ENCODE measurements at regions not wholly inside any gene's neighbourhood (a gene's known extent, or its start where the extent isn't known, plus 50 kb on each side); places are given as distances from the start of the nearest gene placed in this dataset.
"Not testable (repeated sequence)": the region's sequence is repeated elsewhere in the genome, so short reads cannot be mapped to it uniquely, and the experiment has no call there.

GRCh38 chrX:92081250-92081649 lies 302.1 kb downstream of the PCDH11X start:
- not testable (repeated sequence) for DNase-seq (ENCODE audit: low spot score)

DNA sequence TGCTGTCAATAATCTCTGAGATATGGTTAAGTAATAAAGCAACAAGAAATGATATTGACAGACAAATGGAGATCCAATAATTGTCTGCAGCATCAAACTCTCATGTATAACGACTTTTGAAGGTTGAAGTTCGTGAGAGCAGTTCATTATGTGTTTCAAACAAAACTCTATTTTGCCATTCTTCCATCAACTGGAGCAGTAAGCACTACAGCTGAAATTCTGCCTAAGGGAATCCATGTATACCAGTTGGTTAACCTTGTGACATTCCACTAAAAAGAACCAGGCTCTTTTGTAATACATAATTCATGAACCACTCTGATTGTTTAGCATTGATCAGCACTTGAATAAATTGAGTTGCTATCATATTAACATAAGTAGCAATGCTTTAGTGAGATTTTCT lies 311.6 kb downstream of the PCDH11X start:
- not testable (repeated sequence) for DNase-seq (ENCODE audit: low spot score)

DNA sequence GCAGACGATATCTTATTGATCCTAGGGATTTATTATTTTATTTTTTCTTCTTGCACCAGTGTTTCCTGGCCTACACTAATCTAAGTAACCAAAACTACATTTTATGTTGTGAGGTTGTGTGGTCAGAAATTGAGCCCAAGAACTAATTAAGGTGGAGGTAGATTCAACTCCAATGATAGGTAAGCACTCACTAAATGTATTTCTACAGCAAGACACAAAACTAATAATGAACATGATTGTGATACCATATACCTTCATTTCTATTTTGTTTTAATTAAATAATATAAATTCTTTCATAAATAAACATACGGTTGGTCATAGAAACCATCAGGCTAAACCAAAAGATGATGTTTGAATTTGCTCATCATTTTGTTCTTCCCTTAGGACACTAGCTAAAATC lies 319.0 kb downstream of the PCDH11X start:
- DNase-seq (ENCODE audit: low spot score), result not testable (repeated sequence)

GRCh38 chrX:92100095-92100494 lies 320.9 kb downstream of the PCDH11X start:
- not testable (repeated sequence) for DNase-seq (ENCODE audit: low spot score)

- not testable (repeated sequence) for DNase-seq (ENCODE audit: low spot score)
These were observed 326.5 kb downstream of the PCDH11X start for GRCh38 chrX:92105693-92106092.

GRCh38 chrX:92106671-92107070 lies 327.5 kb downstream of the PCDH11X start:
- DNase-seq (ENCODE audit: low spot score), result not testable (repeated sequence)

- DNase-seq (ENCODE audit: low spot score), result not testable (repeated sequence)
These were observed 331.3 kb downstream of the PCDH11X start for GRCh38 chrX:92110410-92110911.

GRCh38 chrX:92117701-92118100 lies 338.5 kb downstream of the PCDH11X start:
- not testable (repeated sequence) for DNase-seq (ENCODE audit: low spot score)

- DNase-seq (ENCODE audit: low spot score), result not testable (repeated sequence)
These were observed 383.9 kb downstream of the PCDH11X start for GRCh38 chrX:92163035-92163434.

- no peak for DNase-seq (ENCODE audit: low spot score)
These were observed 430.8 kb downstream of the PCDH11X start for GRCh38 chrX:92209936-92210335.

DNA sequence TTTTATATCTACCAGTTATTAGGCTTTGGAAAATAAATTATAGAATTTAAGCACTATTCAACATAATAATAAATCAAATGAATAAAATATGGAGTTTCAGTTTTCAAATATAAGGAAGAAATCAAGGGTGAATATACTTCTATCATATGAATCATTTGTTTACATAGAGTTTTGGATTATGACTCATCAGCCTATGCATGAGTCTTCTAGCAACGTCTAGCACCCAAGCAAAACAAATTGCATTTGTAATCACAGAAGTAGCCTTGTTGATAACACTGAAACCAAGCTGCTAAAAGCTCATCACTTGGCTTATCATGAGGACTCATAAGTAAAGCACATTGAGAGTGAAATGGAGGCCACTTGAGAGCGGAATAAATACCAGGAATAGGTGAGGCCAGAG lies 434.6 kb downstream of the PCDH11X start:
- no peak for DNase-seq (ENCODE audit: low spot score)

DNA sequence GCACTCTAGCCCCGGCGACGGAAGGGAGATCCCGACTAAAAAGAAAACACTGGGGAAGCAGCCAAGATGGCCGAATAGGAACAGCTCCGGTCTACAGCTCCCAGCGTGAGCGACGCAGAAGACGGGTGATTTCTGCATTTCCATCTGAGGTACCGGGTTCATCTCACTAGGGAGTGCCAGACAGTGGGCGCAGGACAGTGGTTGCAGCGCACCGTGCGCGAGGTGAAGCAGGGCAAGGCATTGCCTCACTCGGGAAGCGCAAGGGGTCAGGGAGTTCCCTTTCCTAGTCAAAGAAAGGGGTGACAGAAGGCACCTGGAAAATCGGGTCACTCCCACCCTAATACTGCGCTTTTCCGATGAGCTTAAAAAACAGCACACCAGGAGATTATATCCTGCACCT lies 435.8 kb downstream of the PCDH11X start:
- DNase-seq (ENCODE audit: low spot score), result not testable (repeated sequence)

DNA sequence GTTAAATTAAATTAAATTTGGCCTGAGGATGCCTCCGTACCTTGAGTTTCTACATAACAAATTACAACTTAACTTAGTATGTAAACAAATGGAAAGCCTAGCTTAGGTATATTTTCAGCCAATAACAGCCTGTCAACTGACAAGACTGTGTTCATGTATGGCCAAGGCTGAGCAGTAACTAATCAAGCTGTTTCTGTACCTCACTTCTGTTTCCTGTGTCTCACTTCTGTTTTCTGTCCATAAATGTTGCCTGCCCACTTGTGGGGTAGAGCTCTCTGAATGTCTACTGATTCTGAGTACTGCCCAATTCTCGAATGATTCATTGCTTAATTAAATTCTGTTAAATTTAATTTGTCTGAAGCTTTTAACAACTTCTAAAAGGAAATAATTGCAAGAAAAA lies 445.2 kb downstream of the PCDH11X start:
- DNase-seq (ENCODE audit: low spot score), result no peak

- DNase-seq (ENCODE audit: low spot score), result no peak
These were observed 451.5 kb downstream of the PCDH11X start for GRCh38 chrX:92230628-92231027.

GRCh38 chrX:92231391-92231790 lies 452.2 kb downstream of the PCDH11X start:
- no peak for DNase-seq (ENCODE audit: low spot score)

DNA sequence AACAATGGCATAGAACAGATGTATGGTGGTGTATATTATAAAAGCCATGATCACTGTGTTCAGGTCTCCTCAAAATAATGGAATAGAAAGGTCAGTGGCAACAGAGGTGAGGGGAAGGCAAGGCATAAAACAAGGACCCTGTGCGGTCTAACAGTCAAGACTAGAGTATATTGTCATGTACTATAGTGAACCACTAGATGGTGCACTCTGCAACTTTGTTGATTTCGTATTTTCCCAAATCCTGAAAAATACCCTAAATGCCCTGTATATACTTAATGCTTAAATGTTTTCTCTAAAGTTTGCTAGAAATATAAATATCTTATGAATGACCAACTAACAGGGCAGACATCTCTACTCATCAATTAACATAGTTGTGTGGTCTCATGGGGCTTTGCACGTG lies 453.0 kb downstream of the PCDH11X start:
- peak; percentile 4 for DNase-seq (ENCODE audit: low spot score)

DNA sequence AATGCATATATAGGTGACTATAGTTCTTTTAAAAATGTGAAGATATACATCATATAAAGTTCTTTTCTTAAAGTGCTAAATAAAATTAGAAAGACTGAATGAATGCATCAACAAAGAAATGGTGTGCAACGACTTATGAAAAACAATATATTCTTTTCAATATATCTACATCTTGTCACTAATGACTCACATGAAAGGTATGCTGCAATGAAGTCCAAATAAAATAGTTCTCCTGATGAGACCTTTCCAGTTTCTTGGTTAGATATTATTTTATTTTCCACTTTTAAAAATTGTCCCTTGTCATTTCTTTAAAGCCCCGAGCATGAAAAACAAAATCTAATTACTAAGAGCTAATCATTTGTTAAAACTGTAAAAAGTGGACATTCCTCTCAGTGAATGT lies 462.1 kb downstream of the PCDH11X start:
- no peak for DNase-seq (ENCODE audit: low spot score)

DNA sequence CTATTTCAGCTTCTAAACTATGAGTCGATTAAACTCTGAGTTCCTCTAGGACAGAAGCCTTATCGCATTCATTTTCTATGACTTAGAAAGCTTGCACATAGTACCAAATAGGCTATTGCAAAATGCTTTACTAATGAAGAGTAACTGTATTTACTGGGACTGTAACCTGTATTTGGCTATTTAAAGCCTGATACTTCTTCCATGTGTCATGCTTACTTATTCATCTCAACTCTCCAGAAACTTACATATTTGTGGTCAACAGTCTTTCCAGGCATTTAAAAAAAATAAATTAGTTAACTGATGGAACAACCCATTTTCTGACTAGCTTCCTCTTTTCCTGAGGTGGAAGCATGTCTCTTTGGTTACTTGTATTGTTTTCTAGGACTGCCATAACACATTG lies 467.9 kb downstream of the PCDH11X start:
- peak; percentile 23 for DNase-seq (ENCODE audit: low spot score)

GRCh38 chrX:92249125-92249524 lies 469.9 kb downstream of the PCDH11X start:
- no peak for DNase-seq (ENCODE audit: low spot score)

GRCh38 chrX:92260102-92260501 lies 480.9 kb downstream of the PCDH11X start:
- DNase-seq (ENCODE audit: low spot score), result no peak

DNA sequence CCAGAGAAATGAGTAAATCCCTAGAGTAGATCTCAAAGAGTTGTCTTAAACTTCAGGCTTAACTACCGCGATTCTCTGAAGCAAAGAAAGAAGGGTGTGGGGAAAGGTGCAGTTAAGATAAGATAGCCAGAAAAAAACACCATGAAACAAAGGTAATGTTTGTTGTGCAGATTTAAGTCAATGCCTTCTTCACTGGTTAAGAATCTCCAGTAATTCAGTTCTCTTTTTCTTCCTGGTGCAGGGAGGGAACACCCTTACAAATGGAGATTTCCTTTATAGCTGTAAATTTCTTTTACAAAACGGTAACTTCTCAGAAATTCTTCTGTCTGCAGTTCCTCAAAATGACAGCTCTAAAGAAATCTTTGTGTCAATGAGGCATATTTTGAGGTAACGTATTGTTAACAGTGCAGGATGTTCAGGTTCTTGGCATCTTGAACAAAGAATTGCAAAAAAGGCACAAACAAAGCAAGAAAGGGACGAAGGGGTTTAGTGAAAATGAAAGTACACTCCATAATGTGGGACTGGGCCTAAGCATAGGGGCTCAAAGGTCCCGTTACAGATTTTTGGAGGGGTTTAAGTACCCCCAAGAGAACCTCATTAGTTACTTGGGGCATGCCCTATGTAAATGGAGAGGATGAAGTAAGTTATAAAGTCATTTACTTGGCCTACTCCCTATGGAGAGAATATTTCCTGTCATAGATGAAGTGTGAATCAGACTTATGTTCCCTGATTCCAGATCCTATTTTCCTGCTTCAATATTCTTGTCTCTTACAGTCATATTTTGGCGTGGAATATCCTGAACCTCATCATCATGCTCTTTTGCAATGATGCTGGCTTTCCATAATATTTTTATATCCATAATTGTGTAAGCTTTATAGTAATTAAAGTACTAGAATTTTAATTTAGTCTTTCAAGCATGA lies 492.0 kb downstream of the PCDH11X start:
- DNase-seq (ENCODE audit: low spot score), result no peak

DNA sequence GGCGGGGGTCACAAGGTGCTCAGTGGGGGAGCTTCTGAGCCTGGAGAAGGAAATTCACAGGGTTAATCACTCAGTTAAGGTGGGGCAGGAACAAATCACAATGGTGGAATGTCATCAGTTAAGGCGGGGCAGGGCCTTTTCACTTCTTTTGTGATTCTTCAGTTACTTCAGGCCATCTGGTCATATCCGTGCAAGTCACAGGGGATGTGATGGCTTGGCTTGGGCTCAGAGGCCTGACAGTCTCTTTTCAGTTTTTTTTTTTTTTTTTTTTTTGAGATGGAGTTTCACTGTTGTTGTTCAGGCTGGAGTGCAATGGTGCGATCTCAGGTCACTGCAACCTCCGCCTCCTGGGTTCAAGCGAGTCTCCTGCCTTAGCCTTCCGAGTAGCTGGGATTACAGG lies 499.4 kb downstream of the PCDH11X start:
- not testable (repeated sequence) for DNase-seq (ENCODE audit: low spot score)

GRCh38 chrX:92280347-92280746 lies 501.2 kb downstream of the PCDH11X start:
- not testable (repeated sequence) for DNase-seq (ENCODE audit: low spot score)

- DNase-seq (ENCODE audit: low spot score), result no peak
These were observed 504.1 kb downstream of the PCDH11X start for GRCh38 chrX:92283308-92283707.

All from AG08396 (cell line).